GM23338 (cell line): ENCODE measurements at regions not wholly inside any gene's neighbourhood (a gene's known extent, or its start where the extent isn't known, plus 50 kb on each side); places are given as distances from the start of the nearest gene placed in this dataset.

Source experiments
- ATAC-seq: fragments of 200-7000 bp; cut with Tn5 transposase; 3 replicates; pipeline ENCODE4 v1.9.1; 2020
- DNase-seq: peaks from one replicate; pipeline ENCODE4 v3.0.0-alpha.2; 2015; ENCODE audit warnings: low spot score
- H2AFZ ChIP-seq: fragments of 200-600 bp; sonication (generic); 2 replicates; pipeline ENCODE4 v1.8.0; 2016; ENCODE audit warnings: antibody characterized with exemption, mild to moderate bottlenecking, moderate library complexity
- H3F3A ChIP-seq: fragments of 200-600 bp; sonication (generic); replicated peaks from 2 replicates; pipeline ENCODE4 v1.8.0; 2017; ENCODE audit warnings: antibody characterized with exemption, mixed run types, low read depth
- H3K27ac ChIP-seq: fragments of 200-600 bp; sonication (generic); 2 replicates; pipeline ENCODE4 v1.6.1; 2016; ENCODE audit warnings: low read depth
- H3K27me3 ChIP-seq: fragments of 200-600 bp; sonication (generic); 2 replicates; pipeline ENCODE4 v1.8.0; 2016; ENCODE audit warnings: mild to moderate bottlenecking, mixed run types, moderate library complexity; ENCODE audit not compliant: insufficient read depth
- H3K36me3 ChIP-seq: fragments of 200-600 bp; sonication (generic); 2 replicates; pipeline ENCODE4 v1.8.0; 2016; ENCODE audit warnings: mild to moderate bottlenecking; ENCODE audit not compliant: insufficient read depth
- H3K4me1 ChIP-seq: fragments of 200-600 bp; sonication (generic); 2 replicates; pipeline ENCODE4 v1.8.0; 2016; ENCODE audit warnings: mild to moderate bottlenecking, moderate library complexity; ENCODE audit not compliant: insufficient read depth
- H3K4me2 ChIP-seq: fragments of 200-600 bp; sonication (generic); 2 replicates; pipeline ENCODE4 v1.7.1; 2017; ENCODE audit warnings: mixed run types
- H3K4me3 ChIP-seq: fragments of 200-600 bp; sonication (generic); 2 replicates; pipeline ENCODE4 v1.6.1; 2016; ENCODE audit warnings: mixed run types
- H3K79me2 ChIP-seq: fragments of 200-600 bp; sonication (generic); replicated peaks from 2 replicates; pipeline ENCODE4 v1.8.0; 2017; ENCODE audit warnings: mild to moderate bottlenecking; ENCODE audit not compliant: insufficient read depth
- H3K9me2 ChIP-seq: fragments of 200-600 bp; sonication (generic); 2 replicates; pipeline ENCODE4 v1.8.0; 2017; ENCODE audit not compliant: insufficient read depth
- H4K20me1 ChIP-seq: fragments of 200-600 bp; sonication (generic); replicated peaks from 2 replicates; pipeline ENCODE4 v1.8.0; 2017; ENCODE audit warnings: mild to moderate bottlenecking; ENCODE audit not compliant: insufficient read depth
- H3K27ac Mint-ChIP-seq: 2 replicates; pipeline ENCODE4 v1.8.0; 2020; ENCODE audit warnings: inconsistent platforms, mild to moderate bottlenecking, moderate library complexity, mixed read lengths
- H3K27me3 Mint-ChIP-seq: 3 replicates; pipeline ENCODE4 v1.8.0; 2022; ENCODE audit warnings: low read depth, mild to moderate bottlenecking, moderate library complexity, mixed read lengths, inconsistent platforms; ENCODE audit not compliant: insufficient read depth, poor library complexity
- H3K36me3 Mint-ChIP-seq: 3 replicates; pipeline ENCODE4 v1.8.0; 2021; ENCODE audit warnings: low read depth, mild to moderate bottlenecking, inconsistent platforms, moderate library complexity, mixed read lengths
- H3K4me1 Mint-ChIP-seq: 3 replicates; pipeline ENCODE4 v1.8.0; 2020; ENCODE audit warnings: mild to moderate bottlenecking, inconsistent platforms, mixed read lengths
- H3K4me3 Mint-ChIP-seq: 3 replicates; pipeline ENCODE4 v1.8.0; 2021; ENCODE audit warnings: moderate library complexity, mild to moderate bottlenecking, inconsistent platforms, mixed read lengths
- H3K9me3 Mint-ChIP-seq: 3 replicates; pipeline ENCODE4 v1.8.0; 2020; ENCODE audit warnings: moderate library complexity, mild to moderate bottlenecking, inconsistent platforms, mixed read lengths
- CREB1 ChIP-seq: fragments of 250-450 bp; sonication (Bioruptor Pico); IDR thresholded peaks from 2 replicates; pipeline ENCODE4 v1.5.0; 2020; ENCODE audit warnings: low read depth, mild to moderate bottlenecking, moderate library complexity
- ETS1 ChIP-seq: IDR thresholded peaks from 2 replicates; pipeline ENCODE4 v1.6.1; 2016; ENCODE audit warnings: antibody characterized with exemption
- EZH2 ChIP-seq: fragments of 200-600 bp; sonication (generic); IDR thresholded peaks from one replicate; pipeline ENCODE4 v1.8.0; 2017; ENCODE audit warnings: antibody characterized with exemption, mild to moderate bottlenecking, low read depth; ENCODE audit not compliant: unreplicated experiment
- EZH2phosphoT487 ChIP-seq: fragments of 200-600 bp; sonication (generic); IDR thresholded peaks from one replicate; pipeline ENCODE4 v1.8.1; 2018; ENCODE audit warnings: antibody characterized with exemption; ENCODE audit not compliant: unreplicated experiment
- JUNB ChIP-seq: IDR thresholded peaks from one replicate; pipeline ENCODE4 v1.6.1; 2016; ENCODE audit warnings: antibody characterized with exemption; ENCODE audit not compliant: unreplicated experiment
- NANOG ChIP-seq: IDR thresholded peaks from 2 replicates; pipeline ENCODE4 v1.6.1; 2016; ENCODE audit warnings: antibody characterized with exemption, borderline replicate concordance
- POLR2AphosphoS5 ChIP-seq: IDR thresholded peaks from 2 replicates; pipeline ENCODE4 v1.6.1; 2016; ENCODE audit warnings: antibody characterized with exemption, low read depth
- REST ChIP-seq: IDR thresholded peaks from one replicate; pipeline ENCODE4 v1.6.1; 2018; ENCODE audit warnings: antibody characterized with exemption; ENCODE audit not compliant: unreplicated experiment
- STAT1 ChIP-seq: IDR thresholded peaks from one replicate; pipeline ENCODE4 v1.6.1; 2016; ENCODE audit warnings: antibody characterized with exemption; ENCODE audit not compliant: unreplicated experiment
- ZNF331 ChIP-seq: fragments of 250-450 bp; sonication (Bioruptor Pico); IDR thresholded peaks from 2 replicates; pipeline ENCODE4 v1.5.0; 2020; ENCODE audit warnings: low read depth, mild to moderate bottlenecking, moderate library complexity
- TF ChIP-seq, protein P1 (sequence below), 2 experiments: fragments of 200-600 bp in 1 of 2; sonication (generic) in 1 of 2; conservative IDR thresholded peaks; 2 replicates each; pipeline versions ENCODE4 v1.5.1 to v1.6.1; 2016 to 2017; ENCODE audit warnings: antibody characterized with exemption in 2 of 2, low read depth in 2 of 2, mild to moderate bottlenecking in 2 of 2, moderate library complexity in 1 of 2

- H3K4me2 ChIP-seq: no peak overlapping the region
- H3K27me3 Mint-ChIP-seq: no peaks in the 10 kb centered on the region
- H4K20me1 ChIP-seq: no peaks in the 10 kb centered on the region
- no peaks in the 10 kb centered on the region for H3K36me3 Mint-ChIP-seq
- H3K27me3 ChIP-seq: no peaks in the 10 kb centered on the region
- H3K4me1 Mint-ChIP-seq: peaks cover 26% of the 10 kb centered on the region
- H3K27ac ChIP-seq: no peak overlapping the region
- H3F3A ChIP-seq: no peaks in the 10 kb centered on the region
- TF ChIP-seq NANOG: no peak
- no peak for TF ChIP-seq ETS1
- TF ChIP-seq EZH2: no peak
- no peak for TF ChIP-seq REST
- no peak for TF ChIP-seq CREB1 (CRISPR knock-in tag)
- TF ChIP-seq, protein P1, sequence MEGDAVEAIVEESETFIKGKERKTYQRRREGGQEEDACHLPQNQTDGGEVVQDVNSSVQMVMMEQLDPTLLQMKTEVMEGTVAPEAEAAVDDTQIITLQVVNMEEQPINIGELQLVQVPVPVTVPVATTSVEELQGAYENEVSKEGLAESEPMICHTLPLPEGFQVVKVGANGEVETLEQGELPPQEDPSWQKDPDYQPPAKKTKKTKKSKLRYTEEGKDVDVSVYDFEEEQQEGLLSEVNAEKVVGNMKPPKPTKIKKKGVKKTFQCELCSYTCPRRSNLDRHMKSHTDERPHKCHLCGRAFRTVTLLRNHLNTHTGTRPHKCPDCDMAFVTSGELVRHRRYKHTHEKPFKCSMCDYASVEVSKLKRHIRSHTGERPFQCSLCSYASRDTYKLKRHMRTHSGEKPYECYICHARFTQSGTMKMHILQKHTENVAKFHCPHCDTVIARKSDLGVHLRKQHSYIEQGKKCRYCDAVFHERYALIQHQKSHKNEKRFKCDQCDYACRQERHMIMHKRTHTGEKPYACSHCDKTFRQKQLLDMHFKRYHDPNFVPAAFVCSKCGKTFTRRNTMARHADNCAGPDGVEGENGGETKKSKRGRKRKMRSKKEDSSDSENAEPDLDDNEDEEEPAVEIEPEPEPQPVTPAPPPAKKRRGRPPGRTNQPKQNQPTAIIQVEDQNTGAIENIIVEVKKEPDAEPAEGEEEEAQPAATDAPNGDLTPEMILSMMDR (conservative IDR thresholded peaks at IDR 0.05; ENCODE audit: low read depth in 2 of 2): no peak
- TF ChIP-seq JUNB: no peak
- no peaks in the 10 kb centered on the region for H3K79me2 ChIP-seq
- H3K36me3 ChIP-seq: no peaks in the 10 kb centered on the region
- ATAC-seq (no peak), DNase-seq (no peak)
- H2AFZ ChIP-seq: no peak overlapping the region
- no peaks in the 10 kb centered on the region for H3K9me3 Mint-ChIP-seq
- H3K4me3 ChIP-seq: no peak overlapping the region
- peaks cover 3% of the 10 kb centered on the region; the same call in 1 of the 2 replicates for H3K9me2 ChIP-seq
- H3K27ac Mint-ChIP-seq: no peak overlapping the region
- no peak overlapping the region for H3K4me3 Mint-ChIP-seq
- peaks cover 15% of the 10 kb centered on the region for H3K4me1 ChIP-seq
These were observed 250.9 kb downstream of the DLEU7 start for GRCh38 chr13:50592412-50593155.

- Mint-ChIP-seq H3K36me3 (no peaks in the 10 kb centered on the region), H3K27ac (no peak overlapping the region), H3K4me3 (no peak overlapping the region), H3K9me3 (no peaks in the 10 kb centered on the region), H3K27me3 (no peaks in the 10 kb centered on the region), H3K4me1 (peaks cover 22% of the 10 kb centered on the region)
- no peak overlapping the region for H3K4me3 ChIP-seq
- H3K4me1 ChIP-seq: peaks cover 15% of the 10 kb centered on the region
- H2AFZ ChIP-seq: no peak overlapping the region
- DNase-seq (no peak), ATAC-seq (no peak)
- peaks cover 3% of the 10 kb centered on the region; the same call in 1 of the 2 replicates for H3K9me2 ChIP-seq
- no peaks in the 10 kb centered on the region for H3K36me3 ChIP-seq
- no peaks in the 10 kb centered on the region for H3K79me2 ChIP-seq
- no peak overlapping the region for H3K27ac ChIP-seq
- H4K20me1 ChIP-seq: no peaks in the 10 kb centered on the region
- H3K27me3 ChIP-seq: no peaks in the 10 kb centered on the region
- H3K4me2 ChIP-seq: no peak overlapping the region
- H3F3A ChIP-seq: no peaks in the 10 kb centered on the region
- TF ChIP-seq EZH2phosphoT487 (no peak), ZNF331 (no peak), JUNB (no peak), STAT1 (no peak), POLR2AphosphoS5 (no peak), CREB1 (CRISPR knock-in tag) (no peak), EZH2 (no peak), NANOG (no peak)
- TF ChIP-seq, protein P1 (conservative IDR thresholded peaks at IDR 0.05; ENCODE audit: low read depth in 2 of 2): no peak
These were observed 250.3 kb downstream of the DLEU7 start for GRCh38 chr13:50593207-50593606.
